Fibroblast of skin of abdomen (primary cell): ENCODE measurements at regions not wholly inside any gene's neighbourhood (a gene's known extent, or its start where the extent isn't known, plus 50 kb on each side); places are given as distances from the start of the nearest gene placed in this dataset.

Experiments
- DNase-seq: peaks from one replicate; pipeline ENCODE4 v3.0.0-alpha.2; 2013

GRCh38 chr10:129096065-129096984 is 370.7 kb upstream of the MGMT start:
- peak; percentile 78 for DNase-seq

- peak; percentile 9 for DNase-seq
Measured at GRCh38 chr10:129097776-129098330, 369.2 kb upstream of the MGMT start.

GRCh38 chr10:129098517-129098916 is 368.5 kb upstream of the MGMT start:
- DNase-seq, result no peak

- no peak for DNase-seq
Measured at GRCh38 chr10:129099486-129099885, 367.6 kb upstream of the MGMT start.

GRCh38 chr10:129099992-129100391 is 367.0 kb upstream of the MGMT start:
- DNase-seq, result no peak

GRCh38 chr10:129101232-129101980 is 365.6 kb upstream of the MGMT start:
- no peak for DNase-seq

- no peak for DNase-seq
Measured at GRCh38 chr10:129102906-129103693, 363.9 kb upstream of the MGMT start.

GRCh38 chr10:129104266-129105045 is 362.6 kb upstream of the MGMT start:
- DNase-seq, result no peak

GRCh38 chr10:129105266-129105665 is 361.8 kb upstream of the MGMT start:
- DNase-seq, result peak; percentile 44

GRCh38 chr10:129106314-129106713 is 360.7 kb upstream of the MGMT start:
- no peak for DNase-seq

- no peak for DNase-seq
Measured at GRCh38 chr10:129107525-129107924, 359.5 kb upstream of the MGMT start.

GRCh38 chr10:129108378-129108777 is 358.7 kb upstream of the MGMT start:
- DNase-seq, result no peak

GRCh38 chr10:129108994-129109393 is 358.0 kb upstream of the MGMT start:
- no peak for DNase-seq

GRCh38 chr10:129110780-129111179 is 356.3 kb upstream of the MGMT start:
- no peak for DNase-seq

GRCh38 chr10:129111922-129112321 is 355.1 kb upstream of the MGMT start:
- no peak for DNase-seq

GRCh38 chr10:129114588-129114987 is 352.5 kb upstream of the MGMT start:
- DNase-seq, result no peak

- DNase-seq, result no peak
Measured at GRCh38 chr10:129116371-129116770, 350.7 kb upstream of the MGMT start.

GRCh38 chr10:129120441-129120840 is 346.6 kb upstream of the MGMT start:
- no peak for DNase-seq

GRCh38 chr10:129122846-129123245 is 344.2 kb upstream of the MGMT start:
- DNase-seq, result no peak

GRCh38 chr10:129123428-129123827 is 343.6 kb upstream of the MGMT start:
- no peak for DNase-seq

- DNase-seq, result no peak
Measured at GRCh38 chr10:129126982-129127381, 340.1 kb upstream of the MGMT start.
